T-helper 1 cell (primary cell): ENCODE measurements at regions not wholly inside any gene's neighbourhood (a gene's known extent, or its start where the extent isn't known, plus 50 kb on each side); places are given as distances from the start of the nearest gene placed in this dataset.

Experiments used
- DNase-seq, 5 donors: peaks; one replicate each; pipeline ENCODE4 v3.0.0-alpha.2; 2012 to 2020

- no peak for DNase-seq
These were observed 197.9 kb upstream of the FOXQ1 start for GRCh38 chr6:1113916-1114540.

GRCh38 chr6:1111361-1111760 is 200.5 kb upstream of the FOXQ1 start:
- no peak for DNase-seq

- no peak for DNase-seq
These were observed 201.0 kb upstream of the FOXQ1 start for GRCh38 chr6:1110941-1111349.

- DNase-seq: no peak
These were observed 201.7 kb upstream of the FOXQ1 start for GRCh38 chr6:1110164-1110563.

GRCh38 chr6:1109134-1109533 is 202.8 kb upstream of the FOXQ1 start:
- no peak for DNase-seq

GRCh38 chr6:1108198-1108597 is 203.7 kb upstream of the FOXQ1 start:
- no peak for DNase-seq

GRCh38 chr6:1107578-1107977 is 204.3 kb upstream of the FOXQ1 start:
- DNase-seq: no peak

- DNase-seq: no peak
These were observed 206.0 kb upstream of the FOXQ1 start for GRCh38 chr6:1105833-1106400.

GRCh38 chr6:1104988-1105670 is 206.8 kb upstream of the FOXQ1 start:
- DNase-seq: no peak

GRCh38 chr6:1103945-1104623 is 207.8 kb upstream of the FOXQ1 start:
- no peak for DNase-seq

- no peak for DNase-seq
These were observed 208.9 kb upstream of the FOXQ1 start for GRCh38 chr6:1103021-1103420.

GRCh38 chr6:1100269-1100668 is 211.6 kb upstream of the FOXQ1 start:
- no peak for DNase-seq

- no peak for DNase-seq
These were observed 212.6 kb upstream of the FOXQ1 start for GRCh38 chr6:1099264-1099663.

- no peak for DNase-seq
These were observed 214.7 kb upstream of the FOXQ1 start for GRCh38 chr6:1096967-1097765.

- no peak for DNase-seq
These were observed 217.6 kb upstream of the FOXQ1 start for GRCh38 chr6:1094306-1094705.

GRCh38 chr6:1091900-1092299 is 220.0 kb upstream of the FOXQ1 start:
- DNase-seq: no peak

GRCh38 chr6:1089859-1090258 is 222.0 kb upstream of the FOXQ1 start:
- no peak for DNase-seq

- DNase-seq: no peak
These were observed 223.4 kb upstream of the FOXQ1 start for GRCh38 chr6:1088492-1089001.

- DNase-seq: no peak
These were observed 224.6 kb upstream of the FOXQ1 start for GRCh38 chr6:1087154-1087843.

- DNase-seq: no peak
These were observed 225.3 kb upstream of the FOXQ1 start for GRCh38 chr6:1086446-1087153.

GRCh38 chr6:1082285-1082935 is 229.5 kb upstream of the FOXQ1 start:
- no peak for DNase-seq
